ENCODE measurements at regions not wholly inside any gene's neighbourhood (a gene's known extent, or its start where the extent isn't known, plus 50 kb on each side); places are given as distances from the start of the nearest gene placed in this dataset.

- TF ChIP-seq ZNF8 (CRISPR knock-in tag; IDR thresholded peaks at IDR 0.05) (no peak), ZFP30 (CRISPR knock-in tag; IDR thresholded peaks at IDR 0.05) (no peak), PATZ1 (CRISPR knock-in tag; IDR thresholded peaks at IDR 0.05; ENCODE audit: borderline replicate concordance) (no peak), ZFP3 (CRISPR knock-in tag; IDR thresholded peaks at IDR 0.05) (no peak), ARNTL (CRISPR knock-in tag; IDR thresholded peaks at IDR 0.05; ENCODE audit: borderline replicate concordance, low read depth) (no peak), ESRRG (CRISPR knock-in tag; IDR thresholded peaks at IDR 0.05) (no peak), ZC3H10 (CRISPR knock-in tag; IDR thresholded peaks at IDR 0.05) (no peak), ISL1 (CRISPR knock-in tag; IDR thresholded peaks at IDR 0.05) (no peak), PPARA (CRISPR knock-in tag; IDR thresholded peaks at IDR 0.05; ENCODE audit: borderline replicate concordance) (no peak), CSRNP3 (CRISPR knock-in tag; IDR thresholded peaks at IDR 0.05) (no peak), POU6F1 (CRISPR knock-in tag; IDR thresholded peaks at IDR 0.05; ENCODE audit: borderline replicate concordance, low read depth) (no peak), GLIS3 (CRISPR knock-in tag; IDR thresholded peaks at IDR 0.05) (no peak), RARB (CRISPR knock-in tag; IDR thresholded peaks at IDR 0.05) (no peak), ZNF70 (CRISPR knock-in tag; IDR thresholded peaks at IDR 0.05) (no peak)
Measured at GRCh38 chr3:75144406-75144805, 519.7 kb upstream of the FRG2C start.

Measured in SK-N-SH treated with all-trans-retinoic acid at 6 μM for 48 hours (cell line).